GM19240 (cell line): ENCODE measurements at regions not wholly inside any gene's neighbourhood (a gene's known extent, or its start where the extent isn't known, plus 50 kb on each side); places are given as distances from the start of the nearest gene placed in this dataset.

Experiments used
- DNase-seq: peaks from one replicate; pipeline ENCODE4 v3.0.0; 2011; ENCODE audit warnings: low spot score; ENCODE audit not compliant: insufficient read length

DNA sequence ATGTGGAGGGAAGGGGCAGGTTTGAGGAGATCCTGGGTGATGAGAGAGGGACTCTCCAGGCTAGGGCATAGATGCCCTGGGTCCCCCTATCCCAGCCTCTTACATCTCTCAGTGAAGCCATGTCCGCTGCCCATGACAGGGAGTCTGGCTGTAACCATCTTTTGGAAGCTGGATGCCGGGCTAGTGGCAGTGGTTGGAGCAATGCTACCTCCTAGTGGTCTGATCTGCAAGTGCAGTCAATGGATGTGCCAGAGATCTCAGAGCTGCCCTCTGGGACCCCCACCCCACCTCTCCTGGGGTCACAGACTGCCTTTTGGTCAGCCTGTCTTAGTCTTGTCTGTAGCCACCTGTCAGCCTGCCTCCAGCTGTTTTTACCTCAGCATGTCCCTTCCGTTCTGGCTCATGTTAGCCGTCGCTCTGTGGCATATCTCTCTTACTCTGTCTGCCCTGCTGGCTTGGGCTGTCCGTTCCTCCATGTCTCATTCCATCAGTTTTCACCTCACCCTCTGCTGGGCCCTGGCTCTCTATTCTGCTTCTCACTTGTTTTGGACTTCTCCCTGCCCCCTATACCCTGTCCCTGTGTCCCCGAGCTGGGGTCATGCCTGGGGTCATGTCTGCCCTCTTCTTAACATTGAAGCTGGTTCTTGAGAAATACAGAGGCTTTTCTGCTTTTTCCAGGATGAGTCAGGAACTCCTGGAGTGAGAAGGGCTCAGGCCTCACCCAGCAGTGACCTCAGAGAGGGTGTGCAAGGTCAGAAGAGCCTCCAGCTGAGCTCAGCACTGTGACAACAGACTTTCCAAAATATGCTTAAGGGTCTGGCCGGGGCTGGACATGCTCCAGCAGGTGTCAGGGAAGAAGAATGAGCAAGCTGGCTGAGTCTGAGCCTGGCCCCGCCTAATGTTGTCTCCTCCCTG, 52.0 kb upstream of the THY1 start:
- peak; percentile 28 for DNase-seq

DNA sequence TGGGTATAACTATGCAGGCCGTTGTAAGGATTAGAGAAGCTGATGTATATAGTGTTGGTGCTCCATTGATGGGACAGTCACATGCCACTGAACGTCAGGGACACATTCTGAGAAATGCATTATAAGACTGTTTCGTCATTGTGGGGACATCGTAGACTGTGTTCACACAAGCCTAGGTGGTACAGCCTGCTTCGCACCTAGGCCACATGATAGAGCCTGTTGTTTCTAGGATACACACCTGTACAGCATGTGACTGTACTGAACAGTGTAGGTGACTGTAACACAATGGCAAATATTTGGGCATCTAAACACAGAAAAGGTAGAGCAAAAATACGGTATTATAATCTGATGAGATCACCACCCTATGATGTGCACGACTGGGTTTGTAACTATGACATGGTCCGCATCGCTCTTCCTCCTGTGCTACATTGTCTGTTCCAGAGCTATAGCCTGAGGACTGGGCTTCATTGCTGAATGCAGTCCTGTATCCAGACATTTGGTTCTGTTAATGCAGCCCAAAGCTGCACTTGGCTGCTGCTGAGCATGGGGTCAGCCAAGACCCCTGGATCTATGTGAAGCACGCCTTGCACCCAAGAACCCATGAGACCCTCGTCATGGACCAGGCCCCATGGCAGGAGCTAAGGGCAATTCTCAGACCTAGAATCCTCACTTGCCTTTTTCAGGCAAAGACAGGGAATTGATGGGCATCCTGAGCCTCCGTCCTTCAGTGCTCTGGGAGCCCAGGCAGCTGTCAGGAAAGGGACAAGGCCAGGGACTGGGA, 51.1 kb upstream of the THY1 start:
- DNase-seq = no peak

DNA sequence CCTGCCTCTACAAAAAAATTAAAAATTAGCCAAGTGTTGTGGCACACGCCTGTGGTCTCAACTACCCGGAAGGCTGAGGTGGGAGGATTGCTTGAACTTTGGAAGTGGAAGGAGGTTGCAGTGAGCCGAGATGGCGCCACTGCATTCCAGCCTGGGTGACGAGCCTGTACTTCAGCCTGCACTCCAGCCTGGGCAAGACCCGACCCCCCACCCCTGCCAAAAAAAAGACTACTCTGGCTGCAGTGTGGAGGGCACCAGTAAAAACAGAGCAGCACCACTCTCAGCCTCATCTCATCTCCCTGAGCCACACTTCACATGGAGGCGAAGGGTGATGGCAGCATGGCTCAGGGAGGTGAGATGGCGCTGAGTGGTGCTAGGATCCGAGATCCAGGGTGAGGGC, 50.3 kb upstream of the THY1 start:
- DNase-seq = no peak

DNA sequence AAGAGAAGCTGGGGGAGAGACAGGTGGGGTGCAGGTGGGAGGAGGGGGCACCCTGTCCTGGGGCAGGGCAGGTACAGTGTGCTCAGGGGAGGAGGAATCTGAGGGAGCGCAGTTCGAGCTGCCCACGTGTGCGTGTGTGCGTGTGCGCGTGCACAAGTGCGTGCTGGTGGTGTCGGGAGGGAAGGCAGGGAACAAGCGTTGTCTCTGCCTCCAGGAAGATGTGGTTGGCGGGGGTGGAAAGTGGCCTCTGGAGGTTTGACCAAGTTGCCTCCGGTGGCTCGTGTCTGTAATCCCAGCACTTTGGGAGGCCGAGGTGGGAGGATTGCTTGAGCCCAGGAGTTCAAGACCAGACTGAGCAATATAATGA, 49.9 kb upstream of the THY1 start:
- DNase-seq = no peak
